Activated naive CD8-positive, alpha-beta T cell treated with anti-CD3 and anti-CD28 coated beads, Interleukin-2, amount 10 ng/mL, durations not matched to agents 7 days and 5 days (primary cell): ENCODE measurements at regions not wholly inside any gene's neighbourhood (a gene's known extent, or its start where the extent isn't known, plus 50 kb on each side); places are given as distances from the start of the nearest gene placed in this dataset.

Source experiments
- ATAC-seq: fragments of 150-1000 bp; cut with Tn5 transposase; one replicate; pipeline ENCODE4 v1.10.0; 2021; ENCODE audit warnings: low read depth, moderate library complexity
- POLR2A ChIA-PET: fragments of 350-600 bp; sonication (Branson Sonifier 250); formaldehyde crosslinking; loops from one replicate; lab custom pipeline; 2021; ENCODE audit warnings: antibody characterized with exemption; lab: Charles Lee
- DNase-seq: peaks from one replicate; pipeline ENCODE4 v3.0.0; 2021
- H3K27ac Mint-ChIP-seq: one replicate; pipeline ENCODE4 v1.8.0; 2022; ENCODE audit warnings: mild to moderate bottlenecking, mixed read lengths
- H3K27me3 Mint-ChIP-seq: one replicate; pipeline ENCODE4 v1.8.0; 2022; ENCODE audit warnings: mild to moderate bottlenecking, moderate library complexity, mixed read lengths
- H3K36me3 Mint-ChIP-seq: one replicate; pipeline ENCODE4 v1.8.0; 2021; ENCODE audit warnings: mild to moderate bottlenecking, mixed read lengths
- H3K4me1 Mint-ChIP-seq: one replicate; pipeline ENCODE4 v1.8.0; 2021; ENCODE audit warnings: mixed read lengths
- H3K4me3 Mint-ChIP-seq: one replicate; pipeline ENCODE4 v1.8.0; 2022; ENCODE audit warnings: mild to moderate bottlenecking, moderate library complexity, mixed read lengths
- H3K9me3 Mint-ChIP-seq: one replicate; pipeline ENCODE4 v1.8.0; 2021; ENCODE audit warnings: mixed read lengths

DNA sequence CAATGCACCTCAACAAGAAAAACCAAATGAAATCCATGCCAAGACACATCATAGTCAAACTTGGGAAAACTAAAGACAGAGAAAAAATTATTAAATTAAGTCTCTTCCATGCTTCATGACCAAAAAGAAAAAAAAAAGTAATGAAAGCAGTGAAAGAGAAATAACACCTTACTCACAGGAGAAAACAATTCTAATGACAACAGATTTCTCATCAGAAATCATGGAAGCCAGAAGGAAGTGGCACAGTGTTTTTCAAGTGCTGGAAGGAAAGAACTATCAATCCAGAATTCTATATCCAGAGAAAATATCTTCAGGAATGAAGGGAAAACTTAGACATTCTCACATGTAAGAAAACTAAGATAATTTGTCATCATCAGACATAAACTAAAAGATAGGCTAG lies 71.1 kb upstream of the NUDT4 start:
- POLR2A ChIA-PET, result no interaction called here

GRCh38 chr12:93308281-93308680 lies 69.4 kb upstream of the NUDT4 start:
- DNase-seq (no peak), ATAC-seq (no peak)
- H3K27me3 Mint-ChIP-seq, result peaks cover 7% of the 10 kb centered on the region
- no peaks in the 10 kb centered on the region for H3K4me1 Mint-ChIP-seq
- H3K27ac Mint-ChIP-seq, result no peak overlapping the region
- peaks cover 4% of the 10 kb centered on the region for H3K36me3 Mint-ChIP-seq
- POLR2A ChIA-PET, result interaction anchor here (0.8 kb wide), 1 partner anchor 1675 kb away, joined by 4 read pairs; no protein-coding TSS in a partner anchor
- peaks cover 8% of the 10 kb centered on the region for H3K9me3 Mint-ChIP-seq
- H3K4me3 Mint-ChIP-seq, result no peak overlapping the region

More for the DNA sequence above, 71.1 kb upstream of the NUDT4 start:
- H3K36me3 Mint-ChIP-seq, result peaks cover 4% of the 10 kb centered on the region
- H3K4me3 Mint-ChIP-seq, result no peak overlapping the region
- ATAC-seq, result no peak
- H3K9me3 Mint-ChIP-seq, result peaks cover 9% of the 10 kb centered on the region
- no peak for DNase-seq
- no peak overlapping the region for H3K27ac Mint-ChIP-seq
- H3K27me3 Mint-ChIP-seq, result peaks cover 7% of the 10 kb centered on the region
- peaks cover 4% of the 10 kb centered on the region for H3K4me1 Mint-ChIP-seq

DNA sequence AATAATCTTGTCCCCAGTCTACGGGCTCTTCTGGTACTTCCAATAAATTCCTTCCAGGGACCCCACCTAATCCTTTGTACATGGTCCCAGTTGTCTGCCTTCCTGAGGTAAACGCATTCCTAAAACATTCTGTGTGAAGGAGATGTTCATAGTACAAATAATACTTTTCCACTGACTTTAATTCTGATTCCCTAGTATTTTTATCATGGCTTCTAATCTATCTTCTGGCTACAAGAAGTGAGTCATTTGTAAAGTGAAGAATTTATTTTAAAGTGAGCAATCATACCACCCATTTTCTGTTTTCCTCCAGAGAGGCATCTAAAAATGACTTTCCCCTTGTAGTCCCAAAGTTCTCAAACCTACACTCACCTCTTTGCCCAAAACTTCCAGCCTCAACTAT lies 65.9 kb upstream of the NUDT4 start:
- Mint-ChIP-seq H3K4me3 (no peak overlapping the region), H3K27me3 (peaks cover 2% of the 10 kb centered on the region), H3K27ac (no peak overlapping the region), H3K4me1 (no peaks in the 10 kb centered on the region), H3K36me3 (no peaks in the 10 kb centered on the region), H3K9me3 (no peaks in the 10 kb centered on the region)
- POLR2A ChIA-PET, result no interaction called here
- DNase-seq (no peak), ATAC-seq (no peak)

GRCh38 chr12:93314177-93314497 lies 63.6 kb upstream of the NUDT4 start:
- Mint-ChIP-seq H3K9me3 (no peaks in the 10 kb centered on the region), H3K27ac (no peak overlapping the region), H3K27me3 (peaks cover 2% of the 10 kb centered on the region), H3K4me1 (peaks cover 4% of the 10 kb centered on the region), H3K4me3 (no peak overlapping the region), H3K36me3 (no peaks in the 10 kb centered on the region)
- POLR2A ChIA-PET, result no interaction called here
- DNase-seq (no peak), ATAC-seq (no peak)

GRCh38 chr12:93315385-93315906 lies 62.3 kb upstream of the NUDT4 start:
- peaks cover 4% of the 10 kb centered on the region for H3K4me1 Mint-ChIP-seq
- no peak for DNase-seq
- peaks cover 2% of the 10 kb centered on the region for H3K27me3 Mint-ChIP-seq
- ATAC-seq, result no peak
- no peaks in the 10 kb centered on the region for H3K36me3 Mint-ChIP-seq
- no peak overlapping the region for H3K4me3 Mint-ChIP-seq
- no peaks in the 10 kb centered on the region for H3K9me3 Mint-ChIP-seq
- POLR2A ChIA-PET, result no interaction called here
- no peak overlapping the region for H3K27ac Mint-ChIP-seq

DNA sequence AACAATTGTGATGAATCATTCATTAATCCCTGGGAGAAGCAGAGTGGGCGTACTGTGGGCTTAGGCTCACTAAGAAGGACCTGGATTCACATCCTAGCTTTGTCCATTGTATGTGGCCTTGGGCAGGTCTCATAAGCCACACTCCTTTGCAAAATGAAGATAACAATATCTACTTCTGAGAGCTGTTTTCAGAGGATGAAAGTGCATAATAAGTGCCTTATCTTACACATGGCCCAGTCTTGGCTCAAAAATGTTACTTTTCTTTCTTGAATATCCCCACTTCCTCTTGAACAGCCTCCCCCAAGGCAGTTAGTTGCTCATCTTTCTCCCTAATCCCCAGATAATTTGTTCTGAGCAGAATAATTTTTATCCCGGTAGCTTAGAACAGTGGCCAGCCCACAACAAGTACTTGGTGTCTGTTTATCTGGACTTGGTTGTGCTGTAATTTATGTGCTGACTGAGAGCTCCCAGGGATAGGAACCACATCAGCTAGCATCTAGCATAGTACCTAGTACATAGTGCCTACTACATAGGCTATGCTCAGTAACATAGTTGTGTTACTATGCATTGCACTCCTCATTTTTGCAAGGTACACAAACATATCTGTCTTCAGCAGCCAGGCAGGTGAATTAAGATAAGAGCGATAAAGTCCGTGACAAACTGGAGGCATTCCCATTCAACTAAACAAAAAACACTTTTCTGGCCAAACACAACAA lies 61.7 kb upstream of the NUDT4 start:
- H3K4me1 Mint-ChIP-seq, result peaks cover 4% of the 10 kb centered on the region
- no peak for ATAC-seq
- no peak overlapping the region for H3K4me3 Mint-ChIP-seq
- POLR2A ChIA-PET, result no interaction called here
- H3K36me3 Mint-ChIP-seq, result no peaks in the 10 kb centered on the region
- no peak for DNase-seq
- H3K27me3 Mint-ChIP-seq, result no peaks in the 10 kb centered on the region
- H3K9me3 Mint-ChIP-seq, result no peaks in the 10 kb centered on the region
- H3K27ac Mint-ChIP-seq, result no peak overlapping the region

DNA sequence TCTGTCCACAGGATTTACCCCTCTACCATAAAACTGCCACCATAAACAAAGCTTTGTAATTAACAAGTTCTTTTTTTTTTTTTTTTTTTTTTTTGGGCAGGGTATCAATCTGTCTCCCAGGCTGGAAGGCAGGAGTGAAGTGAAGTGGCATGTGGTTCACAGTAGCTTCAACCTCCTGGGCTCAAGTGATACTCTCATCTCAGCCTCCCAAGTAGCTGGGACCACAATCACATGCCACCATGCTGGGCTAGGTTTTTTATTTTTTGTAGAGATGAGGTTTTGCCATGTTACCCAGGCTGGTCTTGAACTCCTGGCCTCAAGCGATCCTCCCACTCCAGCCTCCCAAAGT lies 61.1 kb upstream of the NUDT4 start:
- POLR2A ChIA-PET, result no interaction called here

GRCh38 chr12:93317227-93317626 lies 60.5 kb upstream of the NUDT4 start:
- H3K4me1 Mint-ChIP-seq, result peaks cover 4% of the 10 kb centered on the region
- no peaks in the 10 kb centered on the region for H3K27me3 Mint-ChIP-seq
- DNase-seq (no peak), ATAC-seq (peak; percentile 68)
- no peaks in the 10 kb centered on the region for H3K9me3 Mint-ChIP-seq
- no peaks in the 10 kb centered on the region for H3K36me3 Mint-ChIP-seq
- POLR2A ChIA-PET, result no interaction called here
- H3K4me3 Mint-ChIP-seq, result no peak overlapping the region
- H3K27ac Mint-ChIP-seq, result peak overlapping the region; percentile 68

More for the DNA sequence above, 61.1 kb upstream of the NUDT4 start:
- Mint-ChIP-seq H3K36me3 (no peaks in the 10 kb centered on the region), H3K4me1 (peaks cover 4% of the 10 kb centered on the region), H3K27me3 (no peaks in the 10 kb centered on the region), H3K27ac (no peak overlapping the region), H3K4me3 (no peak overlapping the region), H3K9me3 (no peaks in the 10 kb centered on the region)
- DNase-seq, result no peak
- no peak for ATAC-seq

- POLR2A ChIA-PET, result no interaction called here
- no peak overlapping the region for H3K27ac Mint-ChIP-seq
- no peaks in the 10 kb centered on the region for H3K9me3 Mint-ChIP-seq
- H3K4me1 Mint-ChIP-seq, result peaks cover 9% of the 10 kb centered on the region
- no peak for ATAC-seq
- H3K27me3 Mint-ChIP-seq, result no peaks in the 10 kb centered on the region
- no peaks in the 10 kb centered on the region for H3K36me3 Mint-ChIP-seq
- DNase-seq, result no peak
- no peak overlapping the region for H3K4me3 Mint-ChIP-seq
These were observed 58.8 kb upstream of the NUDT4 start for GRCh38 chr12:93318720-93319522.

DNA sequence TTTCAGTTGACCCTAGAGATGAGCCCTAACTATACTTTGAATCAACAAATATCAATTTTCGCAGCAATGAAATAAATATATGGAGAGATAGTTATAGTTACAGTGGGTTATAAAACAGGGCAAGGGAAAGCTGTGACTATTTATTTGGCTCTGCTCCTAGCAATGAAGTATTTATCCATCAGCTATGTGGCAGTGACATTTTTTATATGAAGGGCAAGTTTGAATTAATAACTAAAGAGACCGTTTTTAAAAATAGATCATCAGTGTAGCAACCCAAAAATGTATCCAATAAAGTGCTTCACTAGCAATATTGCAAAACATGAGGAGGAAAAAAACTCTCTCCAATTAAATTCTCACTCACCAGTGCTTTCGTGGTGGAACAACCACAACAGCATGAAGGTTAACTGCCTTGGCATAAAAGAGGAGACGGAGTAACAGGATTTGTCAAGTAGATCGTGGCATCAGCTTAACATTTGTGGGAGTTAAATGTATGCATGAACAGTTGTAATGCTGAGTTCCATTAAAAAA lies 58.1 kb upstream of the NUDT4 start:
- no peak for ATAC-seq
- no peak for DNase-seq
- H3K4me3 Mint-ChIP-seq, result no peak overlapping the region
- no peaks in the 10 kb centered on the region for H3K27me3 Mint-ChIP-seq
- POLR2A ChIA-PET, result no interaction called here
- peaks cover 10% of the 10 kb centered on the region for H3K4me1 Mint-ChIP-seq
- no peaks in the 10 kb centered on the region for H3K36me3 Mint-ChIP-seq
- no peaks in the 10 kb centered on the region for H3K9me3 Mint-ChIP-seq
- H3K27ac Mint-ChIP-seq, result no peak overlapping the region

GRCh38 chr12:93322784-93323183 lies 54.9 kb upstream of the NUDT4 start:
- H3K4me1 Mint-ChIP-seq, result peaks cover 7% of the 10 kb centered on the region
- POLR2A ChIA-PET, result no interaction called here
- no peak for ATAC-seq

GRCh38 chr12:93323625-93324329 lies 53.9 kb upstream of the NUDT4 start:
- POLR2A ChIA-PET, result no interaction called here
- Mint-ChIP-seq H3K4me3 (no peak overlapping the region), H3K36me3 (no peaks in the 10 kb centered on the region), H3K4me1 (peaks cover 7% of the 10 kb centered on the region), H3K27me3 (no peaks in the 10 kb centered on the region), H3K9me3 (no peaks in the 10 kb centered on the region), H3K27ac (no peak overlapping the region)
- DNase-seq (no peak), ATAC-seq (no peak)

More at GRCh38 chr12:93322784-93323183, 54.9 kb upstream of the NUDT4 start:
- no peak for DNase-seq
- no peak overlapping the region for H3K4me3 Mint-ChIP-seq
- no peaks in the 10 kb centered on the region for H3K36me3 Mint-ChIP-seq
- no peaks in the 10 kb centered on the region for H3K9me3 Mint-ChIP-seq
- no peaks in the 10 kb centered on the region for H3K27me3 Mint-ChIP-seq
- H3K27ac Mint-ChIP-seq, result peak overlapping the region; percentile 10

DNA sequence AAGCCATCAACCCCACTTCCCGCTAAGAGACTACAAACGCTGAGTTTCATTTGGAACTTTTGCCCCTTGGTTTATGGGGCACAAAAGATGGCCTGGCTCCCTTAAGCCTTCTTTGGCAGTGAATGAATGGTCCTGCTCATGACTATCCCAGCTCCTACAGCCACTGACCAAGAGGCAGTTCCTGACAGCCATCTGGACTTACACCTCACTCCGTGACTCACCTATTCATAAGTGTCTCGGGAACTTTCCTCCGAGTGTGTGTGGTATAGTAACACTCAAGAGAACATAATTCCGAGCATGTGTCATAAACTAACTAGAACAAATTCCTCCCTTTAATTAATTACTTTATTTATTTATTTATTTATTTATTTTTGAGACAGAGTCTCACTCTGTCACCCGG lies 51.9 kb upstream of the NUDT4 start:
- Mint-ChIP-seq H3K4me1 (peaks cover 7% of the 10 kb centered on the region), H3K27ac (no peak overlapping the region), H3K36me3 (no peaks in the 10 kb centered on the region), H3K27me3 (no peaks in the 10 kb centered on the region), H3K4me3 (no peak overlapping the region), H3K9me3 (no peaks in the 10 kb centered on the region)
- no peak for ATAC-seq
- no peak for DNase-seq
- POLR2A ChIA-PET, result no interaction called here
